Fibroblast of villous mesenchyme (primary cell): ENCODE measurements at regions not wholly inside any gene's neighbourhood (a gene's known extent, or its start where the extent isn't known, plus 50 kb on each side); places are given as distances from the start of the nearest gene placed in this dataset.
"Not testable (repeated sequence)": the region's sequence is repeated elsewhere in the genome, so short reads cannot be mapped to it uniquely, and the experiment has no call there.

Experiments used
- DNase-seq: peaks from one replicate; pipeline ENCODE4 v3.0.0-alpha.2; 2010; ENCODE audit warnings: low read depth
- H3K4me3 ChIP-seq: 2 replicates; pipeline ENCODE4 v1.5.1; 2011; ENCODE audit warnings: low read depth, mild to moderate bottlenecking, low read length
- CTCF ChIP-seq: IDR thresholded peaks from 2 replicates; pipeline ENCODE4 v1.5.1; 2012; ENCODE audit warnings: low read depth, mild to moderate bottlenecking, low read length; ENCODE audit not compliant: insufficient read depth

- DNase-seq: no peak
- H3K4me3 ChIP-seq: no peak overlapping the region
- TF ChIP-seq CTCF: no peak
Measured at GRCh38 chr2:11877764-11878163, 131.3 kb downstream of the LPIN1 start.

GRCh38 chr2:11885253-11885652, 138.8 kb downstream of the LPIN1 start:
- DNase-seq, H3K4me3 ChIP-seq: not testable (repeated sequence)

- H3K4me3 ChIP-seq, DNase-seq: not testable (repeated sequence)
Measured at GRCh38 chr2:11886899-11887298, 140.5 kb downstream of the LPIN1 start.

- no peak for TF ChIP-seq CTCF
- DNase-seq: peak; percentile 10
- H3K4me3 ChIP-seq: no peak overlapping the region
Measured at GRCh38 chr2:11889101-11889850, 142.8 kb downstream of the LPIN1 start.

GRCh38 chr2:11889854-11890253, 143.4 kb downstream of the LPIN1 start:
- no peak overlapping the region for H3K4me3 ChIP-seq
- DNase-seq: no peak
- TF ChIP-seq CTCF: no peak

GRCh38 chr2:11891028-11891427, 144.6 kb downstream of the LPIN1 start:
- no peak overlapping the region for H3K4me3 ChIP-seq
- TF ChIP-seq CTCF: no peak
- no peak for DNase-seq

- DNase-seq: no peak
Measured at GRCh38 chr2:11891671-11892440, 145.4 kb downstream of the LPIN1 start.

More at GRCh38 chr2:11891671-11892440, 145.4 kb downstream of the LPIN1 start:
- TF ChIP-seq CTCF: no peak
- no peak overlapping the region for H3K4me3 ChIP-seq
